C4-2B (cell line): ENCODE measurements at regions not wholly inside any gene's neighbourhood (a gene's known extent, or its start where the extent isn't known, plus 50 kb on each side); places are given as distances from the start of the nearest gene placed in this dataset.
A peak's percentile ranks its signal among the peaks of the same experiment; 100 is the strongest.

Source experiments
- H3K27ac ChIP-seq: fragments of 450-650 bp; 2 replicates; pipeline ENCODE4 v1.5.1; 2017
- CTCF ChIP-seq: fragments of 450-650 bp; conservative IDR thresholded peaks from 2 replicates; pipeline ENCODE4 v1.5.1; 2017; ENCODE audit warnings: mild to moderate bottlenecking
- ZFX ChIP-seq: fragments of 450-650 bp; IDR thresholded peaks from 2 replicates; pipeline ENCODE4 v1.6.1; 2017

GRCh38 chr2:15766303-15766861 is 174.0 kb upstream of the MYCN start:
- TF ChIP-seq ZFX: no peak
- no peak for TF ChIP-seq CTCF
- peak overlapping the region; percentile 52 for H3K27ac ChIP-seq

- no peak for TF ChIP-seq ZFX
- TF ChIP-seq CTCF: no peak
- H3K27ac ChIP-seq: peak overlapping the region; percentile 52
These were observed 173.3 kb upstream of the MYCN start for GRCh38 chr2:15766911-15767597.

GRCh38 chr2:15767679-15768078 is 172.7 kb upstream of the MYCN start:
- TF ChIP-seq ZFX (no peak), CTCF (no peak)

GRCh38 chr2:15768142-15768541 is 172.2 kb upstream of the MYCN start:
- H3K27ac ChIP-seq: peak overlapping the region; percentile 52; the same call in 1 of the 2 replicates
- TF ChIP-seq ZFX (no peak), CTCF (no peak)

More at GRCh38 chr2:15767679-15768078, 172.7 kb upstream of the MYCN start:
- H3K27ac ChIP-seq: peak overlapping the region; percentile 52; the same call in 1 of the 2 replicates

GRCh38 chr2:15768615-15769014 is 171.7 kb upstream of the MYCN start:
- H3K27ac ChIP-seq: no peak overlapping the region

GRCh38 chr2:15769235-15769634 is 171.1 kb upstream of the MYCN start:
- no peak overlapping the region for H3K27ac ChIP-seq
- TF ChIP-seq CTCF (no peak), ZFX (no peak)

More at GRCh38 chr2:15768615-15769014, 171.7 kb upstream of the MYCN start:
- TF ChIP-seq ZFX: no peak
- TF ChIP-seq CTCF: no peak

- H3K27ac ChIP-seq: no peak overlapping the region
- TF ChIP-seq CTCF: no peak
- no peak for TF ChIP-seq ZFX
These were observed 170.4 kb upstream of the MYCN start for GRCh38 chr2:15769676-15770547.
